HepG2 (cell line): ENCODE measurements at regions not wholly inside any gene's neighbourhood (a gene's known extent, or its start where the extent isn't known, plus 50 kb on each side); places are given as distances from the start of the nearest gene placed in this dataset.

Experiments
- ATAC-seq: fragments of 200-7000 bp; cut with Tn5 transposase; 3 replicates; pipeline ENCODE4 v1.9.1; 2020; ENCODE audit warnings: mild to moderate bottlenecking, moderate library complexity
- BruUV-seq: library from RNA; stranded (reverse); fragments of 400-500 nt; replicated peaks from 2 replicates; lab custom pipeline; 2021; lab: Mats Ljungman, UMichigan
- CTCF ChIA-PET: fragments of 300-600 bp; formaldehyde crosslinking; extraction: SDS; loops from one replicate; lab custom pipeline; 2021; ENCODE audit warnings: low total read pairs, inconsistent platforms, low intra/inter-chr PET ratio; lab: Yijun Ruan, JAX
- POLR2A ChIA-PET: fragments of 350-600 bp; sonication (Branson Sonifier 250); formaldehyde crosslinking; loops from one replicate; lab custom pipeline; 2020; ENCODE audit warnings: antibody characterized with exemption, inconsistent platforms; lab: Yijun Ruan, JAX
- DNase-seq: peaks from one replicate; pipeline ENCODE4 v3.0.0-alpha.2; 2015; ENCODE audit warnings: low spot score
- FAIRE-seq: peaks from 3 replicates; lab custom pipeline; 2011; peaks lifted over from hg19 to GRCh38; lab: Jason Lieb, UNC
- H2AFZ ChIP-seq: one replicate; pipeline ENCODE4 v1.6.1; 2011; ENCODE audit warnings: low read length, inconsistent platforms
- H3K27ac ChIP-seq: fragments of 300-600 bp; 3 replicates; pipeline ENCODE4 v1.8.0; 2011; ENCODE audit warnings: mixed run types, mild to moderate bottlenecking, mixed read lengths, low read length, inconsistent platforms; ENCODE audit not compliant: insufficient read depth; ENCODE audit errors: extremely low read length
- H3K27me3 ChIP-seq, 2 experiments: fragments of 200-600 bp in 1 of 2; 2 replicates in 1 of 2; 3 replicates in 1 of 2; pipeline versions ENCODE4 v1.6.0 to v1.8.0; 2011; ENCODE audit warnings: low read length in 2 of 2, mild to moderate bottlenecking in 2 of 2, moderate library complexity in 2 of 2, inconsistent platforms in 1 of 2; ENCODE audit not compliant: insufficient read depth in 2 of 2, control insufficient read depth in 1 of 2
- H3K36me3 ChIP-seq, 2 experiments: fragments of 200-600 bp in 1 of 2; replicated peaks in 1 of 2; 2 replicates in 1 of 2; 3 replicates in 1 of 2; pipeline versions ENCODE4 v1.5.1 to v1.8.0; 2011; ENCODE audit warnings: low read length in 2 of 2, inconsistent platforms in 1 of 2; ENCODE audit not compliant: insufficient read depth in 2 of 2, control insufficient read depth in 1 of 2
- H3K4me1 ChIP-seq: 2 replicates; pipeline ENCODE4 v1.5.1; 2012; ENCODE audit warnings: low read length, inconsistent platforms; ENCODE audit not compliant: insufficient read depth
- H3K4me2 ChIP-seq: 2 replicates; pipeline ENCODE4 v1.6.0; 2011; ENCODE audit warnings: low read depth, low read length, inconsistent platforms
- H3K4me3 ChIP-seq, 3 experiments: fragments of 200-600 bp in 1 of 3; sonication (generic), shearing (Covaris generic) in 1 of 3; replicated peaks in 1 of 3; 2 replicates each; pipeline ENCODE4 v1.5.1; 2011 to 2016; ENCODE audit warnings: low read length in 3 of 3, inconsistent platforms in 2 of 3, low read depth in 2 of 3, mild to moderate bottlenecking in 2 of 3, control low read depth in 1 of 3, mixed read lengths in 1 of 3; ENCODE audit not compliant: insufficient read depth in 1 of 3
- H3K79me2 ChIP-seq: one replicate; pipeline ENCODE4 v1.6.1; 2011; ENCODE audit warnings: low read length, inconsistent platforms; ENCODE audit not compliant: insufficient read depth
- H3K9ac ChIP-seq: 2 replicates; pipeline ENCODE4 v1.6.0; 2011; ENCODE audit warnings: mild to moderate bottlenecking, low read depth, low read length, inconsistent platforms; ENCODE audit not compliant: insufficient read depth
- H3K9me3 ChIP-seq: 2 replicates; pipeline ENCODE4 v1.5.1; 2012; ENCODE audit warnings: mild to moderate bottlenecking, low read length
- H4K20me1 ChIP-seq: 2 replicates; pipeline ENCODE4 v1.6.0; 2011; ENCODE audit warnings: inconsistent platforms, mild to moderate bottlenecking, low read length, moderate library complexity; ENCODE audit not compliant: insufficient read depth
- CCAR2 ChIP-seq: fragments of 200-400 bp; formaldehyde crosslinking; optimal IDR thresholded peaks from 2 replicates; pipeline ENCODE3; 2018; ENCODE audit warnings: low read depth, mild to moderate bottlenecking, low read length, moderate library complexity
- FOXK1 ChIP-seq: sonication (generic); formaldehyde crosslinking; IDR thresholded peaks from 2 replicates; pipeline ENCODE4 v1.4.0; 2020; ENCODE audit warnings: low read depth, missing genetic modification reagents, borderline replicate concordance
- NFKB2 ChIP-seq: sonication (generic); formaldehyde crosslinking; IDR thresholded peaks from 2 replicates; pipeline ENCODE4 v1.4.0; 2020; ENCODE audit warnings: missing genetic modification reagents, borderline replicate concordance
- RBM39 ChIP-seq: fragments of 200-400 bp; formaldehyde crosslinking; IDR thresholded peaks from one replicate; pipeline ENCODE4 v1.6.1; 2018; ENCODE audit warnings: antibody characterized with exemption, mild to moderate bottlenecking, low read depth, low read length; ENCODE audit not compliant: poor library complexity, severe bottlenecking
- ZNF33A ChIP-seq: sonication (generic); formaldehyde crosslinking; IDR thresholded peaks from 2 replicates; pipeline ENCODE4 v1.5.1; 2020; ENCODE audit warnings: missing genetic modification reagents, mild to moderate bottlenecking, moderate library complexity, borderline replicate concordance
- ZNF451 ChIP-seq: sonication (generic); formaldehyde crosslinking; IDR thresholded peaks from 2 replicates; pipeline ENCODE4 v1.5.0; 2020; ENCODE audit warnings: mild to moderate bottlenecking, missing genetic modification reagents
- WGBS: methylation state at CpG from one replicate; pipeline ENCODE4 v1.1.6; 2017; ENCODE audit warnings: low lambda C conversion rate; 5-methylcytosine and 5-hydroxymethylcytosine counted together
- in situ Hi-C: cut with HindIII; loops from 2 replicates; pipeline ENCODE4 v1.10.0; 2017; ENCODE audit warnings: low pct_unique_long_range_greater_than_20kb; ENCODE audit not compliant: extremely low pct_ligation_motif_present
- intact Hi-C: fragments of 100-400 bp; cut with micrococcal nuclease; formaldehyde crosslinking; loops from one replicate; pipeline ENCODE4 v1.10.0; 2022; ENCODE audit not compliant: unreplicated experiment
- TF ChIP-seq, protein P1 (sequence below): sonication (generic); formaldehyde crosslinking; conservative IDR thresholded peaks from 2 replicates; pipeline ENCODE4 v1.4.0; 2020; ENCODE audit warnings: mild to moderate bottlenecking, missing genetic modification reagents, moderate library complexity

- 0% methylated on average over 4 of the region's 4 CpGs for WGBS
- POLR2A ChIA-PET: no interaction called here
- Histone ChIP-seq H2AFZ (no peak overlapping the region), H3K4me1 (no peaks in the 10 kb centered on the region), H3K27ac (no peak overlapping the region), H3K9ac (no peak overlapping the region), H3K4me2 (no peak overlapping the region), H3K36me3 (no peaks in the 10 kb centered on the region), H3K9me3 (no peaks in the 10 kb centered on the region), H3K4me3 (no peak overlapping the region), H4K20me1 (no peaks in the 10 kb centered on the region), H3K79me2 (no peaks in the 10 kb centered on the region), H3K27me3 (peaks cover 0 to 6% of the 10 kb centered on the region in 2 experiments; a peak in 1 of 5 replicates)
- no peak for ATAC-seq
- DNase-seq: no peak
- intact Hi-C loops: no loop called here
- BruUV-seq: no TSS peak
- TF ChIP-seq ZNF33A (CRISPR knock-in tag) (no peak), ZNF451 (CRISPR knock-in tag) (no peak), FOXK1 (CRISPR knock-in tag) (no peak), CCAR2 (no peak), RBM39 (no peak), NFKB2 (no peak)
- TF ChIP-seq, protein P1, sequence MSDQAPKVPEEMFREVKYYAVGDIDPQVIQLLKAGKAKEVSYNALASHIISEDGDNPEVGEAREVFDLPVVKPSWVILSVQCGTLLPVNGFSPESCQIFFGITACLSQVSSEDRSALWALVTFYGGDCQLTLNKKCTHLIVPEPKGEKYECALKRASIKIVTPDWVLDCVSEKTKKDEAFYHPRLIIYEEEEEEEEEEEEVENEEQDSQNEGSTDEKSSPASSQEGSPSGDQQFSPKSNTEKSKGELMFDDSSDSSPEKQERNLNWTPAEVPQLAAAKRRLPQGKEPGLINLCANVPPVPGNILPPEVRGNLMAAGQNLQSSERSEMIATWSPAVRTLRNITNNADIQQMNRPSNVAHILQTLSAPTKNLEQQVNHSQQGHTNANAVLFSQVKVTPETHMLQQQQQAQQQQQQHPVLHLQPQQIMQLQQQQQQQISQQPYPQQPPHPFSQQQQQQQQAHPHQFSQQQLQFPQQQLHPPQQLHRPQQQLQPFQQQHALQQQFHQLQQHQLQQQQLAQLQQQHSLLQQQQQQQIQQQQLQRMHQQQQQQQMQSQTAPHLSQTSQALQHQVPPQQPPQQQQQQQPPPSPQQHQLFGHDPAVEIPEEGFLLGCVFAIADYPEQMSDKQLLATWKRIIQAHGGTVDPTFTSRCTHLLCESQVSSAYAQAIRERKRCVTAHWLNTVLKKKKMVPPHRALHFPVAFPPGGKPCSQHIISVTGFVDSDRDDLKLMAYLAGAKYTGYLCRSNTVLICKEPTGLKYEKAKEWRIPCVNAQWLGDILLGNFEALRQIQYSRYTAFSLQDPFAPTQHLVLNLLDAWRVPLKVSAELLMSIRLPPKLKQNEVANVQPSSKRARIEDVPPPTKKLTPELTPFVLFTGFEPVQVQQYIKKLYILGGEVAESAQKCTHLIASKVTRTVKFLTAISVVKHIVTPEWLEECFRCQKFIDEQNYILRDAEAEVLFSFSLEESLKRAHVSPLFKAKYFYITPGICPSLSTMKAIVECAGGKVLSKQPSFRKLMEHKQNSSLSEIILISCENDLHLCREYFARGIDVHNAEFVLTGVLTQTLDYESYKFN (CRISPR knock-in tag): no peak
- CTCF ChIA-PET: no interaction called here
- in situ Hi-C loops: no loop called here
- FAIRE-seq: no peak
These were observed 549.2 kb downstream of the MIAT start for GRCh38 chr22:27206374-27207133.
